Trophoblast cell (in vitro differentiated cells and primary cell): ENCODE measurements at regions not wholly inside any gene's neighbourhood (a gene's known extent, or its start where the extent isn't known, plus 50 kb on each side); places are given as distances from the start of the nearest gene placed in this dataset.

ENCODE experiments used
- DNase-seq, 2 donors: peaks; one replicate each; pipeline ENCODE4 v3.0.0-alpha.2; 2016
- H2AFZ ChIP-seq: 2 replicates; pipeline ENCODE4 v1.6.1; 2013; ENCODE audit warnings: low read length, moderate library complexity, mild to moderate bottlenecking; ENCODE audit not compliant: insufficient read depth, poor library complexity
- H2AK5ac ChIP-seq: 2 replicates; pipeline ENCODE4 v1.6.1; 2013; ENCODE audit warnings: mild to moderate bottlenecking, low read length
- H2BK120ac ChIP-seq: 2 replicates; pipeline ENCODE4 v1.6.1; 2013; ENCODE audit warnings: low read length, mild to moderate bottlenecking, moderate library complexity; ENCODE audit not compliant: insufficient read depth, poor library complexity
- H2BK12ac ChIP-seq: 2 replicates; pipeline ENCODE4 v1.6.1; 2013; ENCODE audit warnings: mild to moderate bottlenecking, low read length, moderate library complexity
- H2BK5ac ChIP-seq: 2 replicates; pipeline ENCODE4 v1.6.1; 2013; ENCODE audit warnings: low read length, low read depth, moderate library complexity, mild to moderate bottlenecking; ENCODE audit not compliant: poor library complexity
- H3K14ac ChIP-seq: 2 replicates; pipeline ENCODE4 v1.6.1; 2013; ENCODE audit warnings: mild to moderate bottlenecking, low read length
- H3K18ac ChIP-seq: 2 replicates; pipeline ENCODE4 v1.6.1; 2013; ENCODE audit warnings: mild to moderate bottlenecking, low read length
- H3K23ac ChIP-seq: 2 replicates; pipeline ENCODE4 v1.6.1; 2013; ENCODE audit warnings: low read length
- H3K27ac ChIP-seq: 2 replicates; pipeline ENCODE4 v1.5.1; 2013; ENCODE audit warnings: low read depth, mild to moderate bottlenecking, inconsistent platforms, low read length, moderate library complexity
- H3K27me3 ChIP-seq: 2 replicates; pipeline ENCODE4 v1.6.1; 2013; ENCODE audit warnings: inconsistent platforms, mild to moderate bottlenecking, low read length, moderate library complexity; ENCODE audit not compliant: insufficient read depth
- H3K36me3 ChIP-seq, 2 experiments: 1 replicate in 1 of 2; 2 replicates in 1 of 2; pipeline ENCODE4 v1.6.1; 2013; ENCODE audit warnings: low read length in 2 of 2, mild to moderate bottlenecking in 2 of 2, moderate library complexity in 1 of 2; ENCODE audit not compliant: insufficient read depth in 2 of 2, control insufficient read depth in 1 of 2
- H3K4ac ChIP-seq: 2 replicates; pipeline ENCODE4 v1.6.1; 2013; ENCODE audit warnings: low read depth, mild to moderate bottlenecking, low read length, moderate library complexity
- H3K4me1 ChIP-seq, 2 experiments: 1 replicate in 1 of 2; 2 replicates in 1 of 2; pipeline ENCODE4 v1.6.1; 2013; ENCODE audit warnings: low read length in 2 of 2, mild to moderate bottlenecking in 2 of 2, moderate library complexity in 1 of 2; ENCODE audit not compliant: insufficient read depth in 2 of 2, control insufficient read depth in 1 of 2
- H3K4me2 ChIP-seq: 2 replicates; pipeline ENCODE4 v1.6.1; 2013; ENCODE audit warnings: inconsistent platforms, mild to moderate bottlenecking, low read length, moderate library complexity
- H3K4me3 ChIP-seq: 2 replicates; pipeline ENCODE4 v1.5.1; 2013; ENCODE audit warnings: mild to moderate bottlenecking, low read depth, low read length, inconsistent platforms
- H3K79me1 ChIP-seq: one replicate; pipeline ENCODE4 v1.6.1; 2013; ENCODE audit warnings: low read length
- H3K79me2 ChIP-seq: 2 replicates; pipeline ENCODE4 v1.6.1; 2013; ENCODE audit warnings: low read length, mild to moderate bottlenecking; ENCODE audit not compliant: control insufficient read depth, insufficient read depth, poor library complexity
- H3K9ac ChIP-seq: 2 replicates; pipeline ENCODE4 v1.6.1; 2013; ENCODE audit warnings: mild to moderate bottlenecking, low read length
- H3K9me3 ChIP-seq: 2 replicates; pipeline ENCODE4 v1.6.1; 2013; ENCODE audit warnings: low read depth, mild to moderate bottlenecking, control low read depth, inconsistent platforms, low read length; ENCODE audit not compliant: insufficient read depth
- H4K12ac ChIP-seq: 2 replicates; pipeline ENCODE4 v1.6.1; 2013; ENCODE audit warnings: low read depth, mild to moderate bottlenecking, low read length, moderate library complexity
- H4K8ac ChIP-seq: 2 replicates; pipeline ENCODE4 v1.6.1; 2013; ENCODE audit warnings: low read depth, mild to moderate bottlenecking, low read length, moderate library complexity
- H4K91ac ChIP-seq: one replicate; pipeline ENCODE4 v1.6.1; 2013; ENCODE audit warnings: low read depth, mild to moderate bottlenecking, low read length, moderate library complexity
- WGBS: extraction: QIAGEN DNeasy Blood & Tissue Kit; methylation state at CpG from one replicate; pipeline ENCODE4 v1.1.7; 2013; ENCODE audit warnings: missing lambda C conversion rate; ENCODE audit not compliant: insufficient read length, insufficient coverage; ENCODE audit errors: extremely low coverage; 5-methylcytosine and 5-hydroxymethylcytosine counted together

- H2AFZ ChIP-seq = no peak overlapping the region
- no peak overlapping the region for H3K14ac ChIP-seq
- H3K9ac ChIP-seq = no peak overlapping the region
- peak in 1 of 2 donors; percentile 23 for DNase-seq
- no peaks in the 10 kb centered on the region for H3K36me3 ChIP-seq
- H4K8ac ChIP-seq = no peak overlapping the region
- no peak overlapping the region for H2BK12ac ChIP-seq
- no peak overlapping the region for H3K4me2 ChIP-seq
- H3K27me3 ChIP-seq = no peaks in the 10 kb centered on the region
- no peaks in the 10 kb centered on the region for H3K79me2 ChIP-seq
- peaks cover 1% of the 10 kb centered on the region for H3K9me3 ChIP-seq
- no peak overlapping the region for H3K27ac ChIP-seq
- H2BK5ac ChIP-seq = no peak overlapping the region
- no peak overlapping the region for H2BK120ac ChIP-seq
- H3K23ac ChIP-seq = no peak overlapping the region
- H3K79me1 ChIP-seq = no peaks in the 10 kb centered on the region
- no peak overlapping the region for H3K4me3 ChIP-seq
- H4K12ac ChIP-seq = no peak overlapping the region
- H4K91ac ChIP-seq = no peak overlapping the region
- H3K4me1 ChIP-seq = no peaks in the 10 kb centered on the region
- no peak overlapping the region for H3K18ac ChIP-seq
- WGBS = no CpG with 5 or more reads among the region's 4 CpGs
- no peak overlapping the region for H2AK5ac ChIP-seq
- H3K4ac ChIP-seq = no peak overlapping the region
These were observed 104.1 kb upstream of the RAP1B start for GRCh38 chr12:68506619-68507018.

GRCh38 chr12:68507657-68508056 is 103.0 kb upstream of the RAP1B start:
- Histone ChIP-seq H3K79me1 (no peaks in the 10 kb centered on the region), H4K12ac (no peak overlapping the region)

GRCh38 chr12:68508576-68508975 is 102.1 kb upstream of the RAP1B start:
- no peak overlapping the region for H3K27ac ChIP-seq
- H3K4me1 ChIP-seq = no peaks in the 10 kb centered on the region
- H3K9ac ChIP-seq = no peak overlapping the region
- H2BK12ac ChIP-seq = no peak overlapping the region
- WGBS = no CpG with 5 or more reads among the region's 2 CpGs
- H3K4ac ChIP-seq = no peak overlapping the region
- no peak overlapping the region for H2AK5ac ChIP-seq
- no peaks in the 10 kb centered on the region for H3K79me2 ChIP-seq
- no peaks in the 10 kb centered on the region for H3K36me3 ChIP-seq
- H4K12ac ChIP-seq = no peak overlapping the region
- H2AFZ ChIP-seq = no peak overlapping the region
- no peaks in the 10 kb centered on the region for H3K9me3 ChIP-seq
- no peak for DNase-seq
- no peak overlapping the region for H3K14ac ChIP-seq
- H4K8ac ChIP-seq = no peak overlapping the region
- H3K79me1 ChIP-seq = no peaks in the 10 kb centered on the region
- H3K18ac ChIP-seq = no peak overlapping the region
- no peak overlapping the region for H3K4me2 ChIP-seq
- H3K27me3 ChIP-seq = no peaks in the 10 kb centered on the region
- no peak overlapping the region for H3K23ac ChIP-seq
- no peak overlapping the region for H2BK5ac ChIP-seq
- H2BK120ac ChIP-seq = no peak overlapping the region
- no peak overlapping the region for H4K91ac ChIP-seq
- no peak overlapping the region for H3K4me3 ChIP-seq

More at GRCh38 chr12:68507657-68508056, 103.0 kb upstream of the RAP1B start:
- H3K4me2 ChIP-seq = no peak overlapping the region
- H3K9ac ChIP-seq = no peak overlapping the region
- H3K4me3 ChIP-seq = no peak overlapping the region
- no peaks in the 10 kb centered on the region for H3K79me2 ChIP-seq
- no peak for DNase-seq
- H3K36me3 ChIP-seq = no peaks in the 10 kb centered on the region
- H2BK5ac ChIP-seq = no peak overlapping the region
- no peak overlapping the region for H2BK120ac ChIP-seq
- no peak overlapping the region for H3K4ac ChIP-seq
- H3K27me3 ChIP-seq = no peaks in the 10 kb centered on the region
- no peak overlapping the region for H2AK5ac ChIP-seq
- H3K23ac ChIP-seq = no peak overlapping the region
- H2AFZ ChIP-seq = no peak overlapping the region
- no peak overlapping the region for H3K18ac ChIP-seq
- H4K8ac ChIP-seq = no peak overlapping the region
- no peak overlapping the region for H3K27ac ChIP-seq
- no peak overlapping the region for H2BK12ac ChIP-seq
- H4K91ac ChIP-seq = no peak overlapping the region
- WGBS = no CpG with 5 or more reads among the region's 3 CpGs
- H3K14ac ChIP-seq = no peak overlapping the region
- H3K4me1 ChIP-seq = no peaks in the 10 kb centered on the region
- H3K9me3 ChIP-seq = peaks cover 1% of the 10 kb centered on the region

- Histone ChIP-seq H2BK12ac (no peak overlapping the region), H3K4me3 (no peak overlapping the region), H3K4me2 (no peak overlapping the region), H3K4ac (no peak overlapping the region), H2AFZ (no peak overlapping the region), H2AK5ac (no peak overlapping the region), H4K91ac (no peak overlapping the region), H3K9ac (no peak overlapping the region), H3K27ac (no peak overlapping the region), H4K12ac (no peak overlapping the region), H3K18ac (no peak overlapping the region), H3K79me1 (no peaks in the 10 kb centered on the region), H3K14ac (no peak overlapping the region), H3K27me3 (no peaks in the 10 kb centered on the region), H3K4me1 (no peaks in the 10 kb centered on the region), H3K79me2 (no peaks in the 10 kb centered on the region), H3K9me3 (no peaks in the 10 kb centered on the region), H4K8ac (no peak overlapping the region), H3K36me3 (no peaks in the 10 kb centered on the region), H3K23ac (no peak overlapping the region), H2BK120ac (no peak overlapping the region), H2BK5ac (no peak overlapping the region)
- DNase-seq = no peak
- WGBS = no CpG with 5 or more reads among the region's 4 CpGs
These were observed 101.5 kb upstream of the RAP1B start for GRCh38 chr12:68509242-68509641.
